ENCODE measurements at regions not wholly inside any gene's neighbourhood (a gene's known extent, or its start where the extent isn't known, plus 50 kb on each side); places are given as distances from the start of the nearest gene placed in this dataset.
"Not testable (repeated sequence)": the region's sequence is repeated elsewhere in the genome, so short reads cannot be mapped to it uniquely, and the experiment has no call there.

DNA sequence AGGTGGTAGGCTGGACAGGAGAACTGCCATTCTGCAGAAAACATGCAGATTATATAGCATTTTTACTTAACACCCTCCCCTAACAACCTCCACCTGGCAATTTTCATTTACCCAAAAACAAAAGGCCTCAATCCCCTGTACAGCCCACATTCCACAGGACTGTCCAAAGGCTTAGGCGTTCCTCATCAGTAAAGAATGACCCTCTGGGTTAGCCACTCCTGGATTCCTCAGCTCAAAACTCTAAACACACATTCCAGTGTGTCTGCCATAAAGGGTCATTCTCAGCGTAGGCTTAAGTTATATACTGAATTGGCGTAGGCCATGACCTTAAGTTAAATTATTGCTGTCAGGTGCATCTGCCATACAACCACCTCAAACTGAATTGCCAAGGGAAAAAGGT is 261.8 kb upstream of the CHAC2 start:
- DNase-seq (ENCODE audit: low read depth): no peak
- H3K4me3 ChIP-seq (ENCODE audit: low read depth, low read length): no peak overlapping the region

- H3K4me3 ChIP-seq (ENCODE audit: low read depth, low read length): no peak overlapping the region
- no peak for DNase-seq (ENCODE audit: low read depth)
These were observed 263.1 kb upstream of the CHAC2 start for GRCh38 chr2:53504507-53504906.

GRCh38 chr2:53500181-53500580 is 267.4 kb upstream of the CHAC2 start:
- H3K4me3 ChIP-seq (ENCODE audit: low read depth, low read length): no peak overlapping the region
- no peak for DNase-seq (ENCODE audit: low read depth)

- H3K4me3 ChIP-seq (ENCODE audit: low read depth, low read length): no peak overlapping the region
- peak; percentile 28 for DNase-seq (ENCODE audit: low read depth)
These were observed 269.4 kb upstream of the CHAC2 start for GRCh38 chr2:53498210-53498609.

GRCh38 chr2:53497020-53497419 is 270.6 kb upstream of the CHAC2 start:
- DNase-seq (ENCODE audit: low read depth): no peak
- no peak overlapping the region for H3K4me3 ChIP-seq (ENCODE audit: low read depth, low read length)

DNA sequence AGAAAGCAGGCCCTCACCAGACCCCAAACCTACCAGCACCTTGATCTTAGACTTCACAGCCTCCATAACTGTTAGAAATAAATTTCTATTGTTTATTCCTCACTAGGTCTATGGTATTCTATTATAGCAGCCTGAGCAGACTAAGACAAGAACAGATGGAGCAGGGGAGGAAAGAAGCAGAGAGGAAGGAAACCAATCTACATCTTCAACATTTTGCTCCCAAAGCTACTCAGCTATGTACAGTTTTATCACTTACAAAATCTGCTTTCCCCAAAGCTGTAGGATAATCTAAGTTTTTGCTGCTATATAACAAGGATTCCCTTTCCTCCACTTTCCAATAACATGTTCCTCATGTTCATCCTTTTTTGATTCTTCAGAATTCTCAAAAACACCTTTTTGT is 274.4 kb upstream of the CHAC2 start:
- no peak overlapping the region for H3K4me3 ChIP-seq (ENCODE audit: low read depth, low read length)
- DNase-seq (ENCODE audit: low read depth): no peak

GRCh38 chr2:53490659-53491058 is 276.9 kb upstream of the CHAC2 start:
- no peak overlapping the region for H3K4me3 ChIP-seq (ENCODE audit: low read depth, low read length)
- DNase-seq (ENCODE audit: low read depth): peak; percentile 24

DNA sequence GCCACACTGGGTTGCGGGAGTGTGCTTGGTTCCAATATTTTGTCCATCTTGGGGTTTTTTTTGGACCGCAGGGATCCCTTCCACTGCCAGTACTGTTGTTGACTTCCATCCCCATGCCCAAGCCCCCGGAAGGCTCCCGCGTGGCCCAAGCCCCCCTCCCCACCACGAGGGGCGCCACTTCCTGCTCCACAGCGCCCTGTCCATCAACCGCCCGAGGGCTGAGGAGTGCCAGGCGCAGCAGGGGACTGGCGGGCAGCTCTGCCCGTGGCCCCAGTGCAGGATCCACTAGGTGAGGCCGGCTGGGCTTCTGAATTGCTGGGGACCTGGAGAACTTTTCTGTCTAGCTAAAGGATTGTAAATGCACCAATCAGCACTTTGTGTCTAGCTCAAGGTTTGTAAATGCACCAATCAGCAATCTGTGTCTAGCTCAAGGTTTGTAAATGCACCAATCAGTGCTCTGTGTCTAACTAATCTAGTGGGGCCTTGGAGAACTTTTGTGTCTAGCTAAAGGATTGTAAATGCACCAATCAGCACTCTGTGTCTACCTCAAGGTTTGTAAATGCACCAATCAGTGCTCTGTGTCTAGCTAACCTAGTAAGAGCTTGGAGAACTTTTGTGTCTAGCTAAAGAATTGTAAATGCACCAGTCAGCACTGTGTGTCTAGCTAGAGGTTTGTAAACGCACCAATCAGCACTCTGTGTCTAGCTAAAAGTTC is 281.3 kb upstream of the CHAC2 start:
- DNase-seq (ENCODE audit: low read depth); H3K4me3 ChIP-seq (ENCODE audit: low read depth, low read length): not testable (repeated sequence)

- no peak overlapping the region for H3K4me3 ChIP-seq (ENCODE audit: low read depth, low read length)
- no peak for DNase-seq (ENCODE audit: low read depth)
These were observed 282.4 kb upstream of the CHAC2 start for GRCh38 chr2:53485021-53485728.

- DNase-seq (ENCODE audit: low read depth): no peak
These were observed 283.1 kb upstream of the CHAC2 start for GRCh38 chr2:53484531-53484930.

GRCh38 chr2:53477517-53477916 is 290.1 kb upstream of the CHAC2 start:
- no peak for DNase-seq (ENCODE audit: low read depth)
- no peak overlapping the region for H3K4me3 ChIP-seq (ENCODE audit: low read depth, low read length)

More at GRCh38 chr2:53484531-53484930, 283.1 kb upstream of the CHAC2 start:
- no peak overlapping the region for H3K4me3 ChIP-seq (ENCODE audit: low read depth, low read length)

- DNase-seq (ENCODE audit: low read depth): no peak
- H3K4me3 ChIP-seq (ENCODE audit: low read depth, low read length): no peak overlapping the region
These were observed 290.8 kb upstream of the CHAC2 start for GRCh38 chr2:53476834-53477233.

DNA sequence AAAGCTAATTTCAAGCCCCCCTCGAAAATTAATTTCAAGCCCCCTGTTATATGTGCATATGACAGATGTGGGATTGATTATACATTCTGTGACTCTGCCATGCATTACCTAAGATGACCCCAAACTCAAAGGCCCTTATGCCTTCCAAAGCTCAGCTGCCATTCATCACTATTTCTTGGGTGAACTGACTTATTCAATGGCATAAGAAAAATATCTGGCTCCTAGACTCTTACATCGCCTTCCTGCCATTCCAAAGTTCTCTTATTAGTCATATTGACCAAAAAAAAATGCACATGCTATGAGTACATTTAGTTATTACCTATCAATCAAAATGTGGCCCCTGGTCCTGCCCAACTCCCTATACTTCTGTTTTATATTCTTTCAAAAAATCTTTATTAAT is 291.8 kb upstream of the CHAC2 start:
- DNase-seq (ENCODE audit: low read depth): no peak

GRCh38 chr2:53475321-53475720 is 292.3 kb upstream of the CHAC2 start:
- H3K4me3 ChIP-seq (ENCODE audit: low read depth, low read length): no peak overlapping the region
- DNase-seq (ENCODE audit: low read depth): peak; percentile 19

More for the DNA sequence above, 291.8 kb upstream of the CHAC2 start:
- no peak overlapping the region for H3K4me3 ChIP-seq (ENCODE audit: low read depth, low read length)

DNA sequence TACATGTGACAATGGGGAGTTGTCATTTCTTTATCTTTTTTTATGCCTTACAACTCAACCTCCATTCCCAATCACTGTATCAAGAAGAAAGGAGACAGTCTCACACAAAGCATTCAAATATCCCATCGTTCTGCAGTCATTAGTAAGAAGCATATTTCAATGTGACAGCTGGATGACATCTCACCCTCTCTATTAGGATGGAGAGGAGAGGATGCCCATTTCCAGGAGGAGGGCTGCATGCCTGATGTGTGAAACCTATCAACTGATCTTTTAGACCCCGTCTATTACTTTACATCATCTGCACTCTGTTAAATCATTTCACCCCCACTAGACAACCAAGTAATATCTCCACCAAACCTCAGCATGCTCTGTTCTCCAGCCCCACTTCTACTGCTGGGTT is 292.7 kb upstream of the CHAC2 start:
- DNase-seq (ENCODE audit: low read depth): no peak

DNA sequence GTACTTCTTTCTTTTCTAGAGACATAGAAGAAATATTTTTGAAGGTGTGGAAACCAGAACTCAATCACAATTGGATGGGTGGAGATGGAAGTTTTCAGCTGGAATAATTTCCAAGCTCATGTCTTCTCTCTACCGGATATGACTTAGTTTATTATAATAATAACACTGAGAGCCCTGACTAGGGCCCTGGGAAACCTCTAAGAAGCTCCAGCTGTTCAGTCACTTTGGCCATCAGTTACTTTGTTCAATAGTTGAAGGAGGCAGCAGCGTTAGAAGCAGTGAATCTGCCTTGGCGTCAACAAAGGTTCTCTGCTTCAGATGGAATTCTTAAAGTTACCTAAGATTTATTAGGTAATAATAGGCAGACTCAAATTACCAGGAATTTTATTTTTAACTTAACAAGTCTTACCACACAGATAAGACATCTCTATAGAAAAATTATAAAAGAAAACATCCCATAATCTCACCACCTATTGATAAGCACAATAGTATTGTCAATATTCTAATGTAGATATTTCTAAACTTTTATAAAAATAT is 293.8 kb upstream of the CHAC2 start:
- H3K4me3 ChIP-seq (ENCODE audit: low read depth, low read length): no peak overlapping the region
- no peak for DNase-seq (ENCODE audit: low read depth)

More for the DNA sequence above, 292.7 kb upstream of the CHAC2 start:
- no peak overlapping the region for H3K4me3 ChIP-seq (ENCODE audit: low read depth, low read length)

DNA sequence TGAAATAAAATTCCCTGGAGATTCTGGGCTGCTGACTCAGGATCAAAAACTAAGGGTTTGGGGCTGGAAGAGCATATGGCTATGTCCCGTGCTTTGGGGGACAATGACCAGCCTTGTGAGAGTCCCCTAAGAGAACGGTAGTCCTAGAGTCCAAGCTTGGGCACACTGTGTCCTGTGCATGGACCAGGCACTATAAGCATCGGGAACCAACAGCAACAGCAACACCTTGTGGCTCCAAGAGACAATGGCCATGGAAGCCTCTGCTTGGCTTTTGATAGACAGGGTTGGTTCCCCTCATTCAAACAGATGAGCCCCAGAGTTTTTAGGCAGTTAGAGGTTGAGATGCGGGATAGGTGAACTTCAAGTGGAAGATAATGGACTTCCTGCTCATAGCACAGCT is 294.4 kb upstream of the CHAC2 start:
- no peak overlapping the region for H3K4me3 ChIP-seq (ENCODE audit: low read depth, low read length)
- no peak for DNase-seq (ENCODE audit: low read depth)

DNA sequence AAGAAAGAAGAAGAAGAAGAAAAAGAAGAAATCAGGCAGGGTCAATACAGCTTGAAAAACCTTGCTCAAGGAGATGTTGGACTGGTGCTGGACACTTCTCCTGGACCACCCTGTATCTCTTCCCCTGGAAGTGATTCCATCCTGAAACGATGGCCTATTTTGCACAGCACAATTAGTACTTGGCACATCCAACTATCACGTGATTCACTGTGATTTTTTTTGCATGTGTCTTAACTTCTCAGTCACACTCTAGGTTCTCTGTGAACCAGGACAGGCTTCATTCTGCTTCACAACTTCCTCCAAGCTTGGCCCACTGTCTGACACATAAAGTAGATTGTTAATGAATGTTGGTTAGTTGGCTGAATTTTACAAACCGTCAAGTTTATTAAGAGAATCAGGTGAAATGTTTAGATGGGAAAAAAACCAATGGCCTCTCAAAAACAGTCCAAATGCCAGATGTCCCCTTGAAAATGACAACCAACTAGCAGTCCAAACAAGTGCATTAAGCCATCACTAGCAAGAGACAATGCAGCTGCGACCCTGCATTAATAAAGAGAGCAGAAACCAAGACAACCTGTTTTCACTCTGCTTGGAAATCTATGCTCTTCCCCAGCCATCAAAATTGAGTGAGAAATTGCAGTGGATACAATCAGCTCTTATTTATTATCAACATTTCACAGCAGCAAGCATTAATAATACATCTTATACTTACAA is 300.0 kb upstream of the CHAC2 start:
- no peak overlapping the region for H3K4me3 ChIP-seq (ENCODE audit: low read depth, low read length)
- DNase-seq (ENCODE audit: low read depth): no peak

GRCh38 chr2:53463806-53464726 is 303.5 kb upstream of the CHAC2 start:
- no peak overlapping the region for H3K4me3 ChIP-seq (ENCODE audit: low read depth, low read length)
- DNase-seq (ENCODE audit: low read depth): no peak
